ENCODE measurements at regions not wholly inside any gene's neighbourhood (a gene's known extent, or its start where the extent isn't known, plus 50 kb on each side); places are given as distances from the start of the nearest gene placed in this dataset.

- DNase-seq (ENCODE audit: low read depth, low spot score) (no peak), ATAC-seq (no peak)
- in situ Hi-C loops (cut with HindIII; ENCODE audit: low pct_unique_long_range_greater_than_20kb, low sequenced_read_pairs), result no loop called here
- no TSS peak for BruUV-seq (replicated peaks)
- Histone ChIP-seq H3K36me3 (ENCODE audit: control insufficient read depth, insufficient read depth, low read length) (no peaks in the 10 kb centered on the region; the same call in 1 of the 2 replicates), H3K27ac (ENCODE audit: low read length) (no peak overlapping the region), H3K9me3 (ENCODE audit: control insufficient read depth, insufficient read depth, low read depth, low read length) (no peaks in the 10 kb centered on the region), H3K27me3 (ENCODE audit: control insufficient read depth, insufficient read depth, low read length) (no peaks in the 10 kb centered on the region), H3K4me1 (ENCODE audit: control insufficient read depth, insufficient read depth, low read length) (no peaks in the 10 kb centered on the region), H3K4me3 (ENCODE audit: low read depth in 2 of 2, low read length in 2 of 2) (no peak overlapping the region)
- no peak for TF ChIP-seq POLR2AphosphoS5 (IDR thresholded peaks at IDR 0.05; ENCODE audit: low read depth, low read length)
- TF ChIP-seq SIN3A (IDR thresholded peaks at IDR 0.05; ENCODE audit: borderline replicate concordance, insufficient read depth, low read depth, low read length), result no peak
- TF ChIP-seq CTCF (IDR thresholded peaks at IDR 0.05), result no peak
- TF ChIP-seq REST (IDR thresholded peaks at IDR 0.05; ENCODE audit: insufficient read depth in 1 of 2, low read depth in 2 of 2, low read length in 1 of 2), result no peak
- TF ChIP-seq TCF7L2 (IDR thresholded peaks at IDR 0.05; ENCODE audit: low read depth, low read length), result no peak
- ChIA-PET POLR2A (no interaction called here), CTCF (no interaction called here)
- intact Hi-C loops (cut with micrococcal nuclease; ENCODE audit: unreplicated experiment), result no loop called here
Measured at GRCh38 chr2:177316756-177317155, 52.2 kb upstream of the NFE2L2 start.

GRCh38 chr2:177317443-177317842, 52.9 kb upstream of the NFE2L2 start:
- CTCF ChIA-PET, result no interaction called here
- intact Hi-C loops (cut with micrococcal nuclease; ENCODE audit: unreplicated experiment), result no loop called here
- POLR2A ChIA-PET, result interaction anchor here (0.5 kb wide), 1 partner anchor 15 kb away, joined by 3 read pairs; no protein-coding TSS in a partner anchor

More at GRCh38 chr2:177317443-177317842, 52.9 kb upstream of the NFE2L2 start:
- DNase-seq (ENCODE audit: low read depth, low spot score) (no peak), ATAC-seq (no peak)
- no TSS peak for BruUV-seq (replicated peaks)
- Histone ChIP-seq H3K9me3 (ENCODE audit: control insufficient read depth, insufficient read depth, low read depth, low read length) (no peaks in the 10 kb centered on the region), H3K36me3 (ENCODE audit: control insufficient read depth, insufficient read depth, low read length) (no peaks in the 10 kb centered on the region; the same call in 1 of the 2 replicates), H3K4me1 (ENCODE audit: control insufficient read depth, insufficient read depth, low read length) (no peaks in the 10 kb centered on the region), H3K27me3 (ENCODE audit: control insufficient read depth, insufficient read depth, low read length) (no peaks in the 10 kb centered on the region), H3K27ac (ENCODE audit: low read length) (no peak overlapping the region), H3K4me3 (ENCODE audit: low read depth in 2 of 2, low read length in 2 of 2) (no peak overlapping the region)
- in situ Hi-C loops (cut with HindIII; ENCODE audit: low pct_unique_long_range_greater_than_20kb, low sequenced_read_pairs), result no loop called here
- no peak for TF ChIP-seq TCF7L2 (IDR thresholded peaks at IDR 0.05; ENCODE audit: low read depth, low read length)
- no peak for TF ChIP-seq REST (IDR thresholded peaks at IDR 0.05; ENCODE audit: insufficient read depth in 1 of 2, low read depth in 2 of 2, low read length in 1 of 2)
- TF ChIP-seq CTCF (IDR thresholded peaks at IDR 0.05), result no peak
- TF ChIP-seq SIN3A (IDR thresholded peaks at IDR 0.05; ENCODE audit: borderline replicate concordance, insufficient read depth, low read depth, low read length), result no peak
- no peak for TF ChIP-seq POLR2AphosphoS5 (IDR thresholded peaks at IDR 0.05; ENCODE audit: low read depth, low read length)
